ENCODE measurements at regions not wholly inside any gene's neighbourhood (a gene's known extent, or its start where the extent isn't known, plus 50 kb on each side); places are given as distances from the start of the nearest gene placed in this dataset.
"Not testable (repeated sequence)": the region's sequence is repeated elsewhere in the genome, so short reads cannot be mapped to it uniquely, and the experiment has no call there.

DNA sequence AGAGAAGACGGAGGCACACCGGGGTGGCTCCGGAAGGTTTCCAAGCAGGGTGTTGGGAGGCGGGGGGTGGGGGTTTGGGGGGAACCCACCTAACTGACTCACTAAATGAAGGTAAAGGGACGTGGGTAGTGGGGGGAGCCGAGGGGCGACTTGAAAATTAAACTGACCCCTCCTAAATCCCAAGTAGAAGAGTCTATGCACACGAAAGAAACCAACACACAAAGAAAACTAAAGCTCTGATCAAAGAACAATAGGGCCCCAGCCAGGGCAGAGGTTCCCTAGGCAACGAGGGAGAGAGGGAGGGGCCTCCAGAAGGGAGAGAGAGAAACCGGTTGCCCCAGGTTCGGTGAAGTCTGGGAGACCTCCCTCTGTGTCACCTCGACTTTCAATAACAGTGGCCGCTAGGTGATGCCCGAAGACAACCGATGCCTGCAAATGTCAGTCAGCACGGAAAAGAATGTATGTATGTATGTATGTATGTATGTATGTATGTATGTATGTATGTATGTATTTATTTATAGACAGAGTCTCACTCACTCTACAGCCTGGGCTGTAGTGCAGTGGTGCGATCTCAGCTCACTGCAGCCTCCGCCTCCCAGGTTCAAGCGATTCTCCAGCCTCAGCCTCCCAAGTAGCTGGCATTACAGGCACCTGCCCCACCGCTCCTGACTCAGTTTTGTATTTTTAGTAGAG is 106.7 kb upstream of the ANKRD30BL start:
- peak overlapping the region; percentile 32 to 37 for H3K4me3 ChIP-seq
- TF ChIP-seq, protein P1, sequence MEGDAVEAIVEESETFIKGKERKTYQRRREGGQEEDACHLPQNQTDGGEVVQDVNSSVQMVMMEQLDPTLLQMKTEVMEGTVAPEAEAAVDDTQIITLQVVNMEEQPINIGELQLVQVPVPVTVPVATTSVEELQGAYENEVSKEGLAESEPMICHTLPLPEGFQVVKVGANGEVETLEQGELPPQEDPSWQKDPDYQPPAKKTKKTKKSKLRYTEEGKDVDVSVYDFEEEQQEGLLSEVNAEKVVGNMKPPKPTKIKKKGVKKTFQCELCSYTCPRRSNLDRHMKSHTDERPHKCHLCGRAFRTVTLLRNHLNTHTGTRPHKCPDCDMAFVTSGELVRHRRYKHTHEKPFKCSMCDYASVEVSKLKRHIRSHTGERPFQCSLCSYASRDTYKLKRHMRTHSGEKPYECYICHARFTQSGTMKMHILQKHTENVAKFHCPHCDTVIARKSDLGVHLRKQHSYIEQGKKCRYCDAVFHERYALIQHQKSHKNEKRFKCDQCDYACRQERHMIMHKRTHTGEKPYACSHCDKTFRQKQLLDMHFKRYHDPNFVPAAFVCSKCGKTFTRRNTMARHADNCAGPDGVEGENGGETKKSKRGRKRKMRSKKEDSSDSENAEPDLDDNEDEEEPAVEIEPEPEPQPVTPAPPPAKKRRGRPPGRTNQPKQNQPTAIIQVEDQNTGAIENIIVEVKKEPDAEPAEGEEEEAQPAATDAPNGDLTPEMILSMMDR (IDR thresholded peaks at IDR 0.05): peak in 2 of 3 experiments; percentile 33 to 40
- H3K9me3 ChIP-seq; intact Hi-C loops (cut with DNase I); H3K36me3 ChIP-seq; DNase-seq (ENCODE audit: extremely low spot score in 2 of 2); H3K27ac ChIP-seq; H3K4me1 ChIP-seq; H3K27me3 ChIP-seq: not testable (repeated sequence)

DNA sequence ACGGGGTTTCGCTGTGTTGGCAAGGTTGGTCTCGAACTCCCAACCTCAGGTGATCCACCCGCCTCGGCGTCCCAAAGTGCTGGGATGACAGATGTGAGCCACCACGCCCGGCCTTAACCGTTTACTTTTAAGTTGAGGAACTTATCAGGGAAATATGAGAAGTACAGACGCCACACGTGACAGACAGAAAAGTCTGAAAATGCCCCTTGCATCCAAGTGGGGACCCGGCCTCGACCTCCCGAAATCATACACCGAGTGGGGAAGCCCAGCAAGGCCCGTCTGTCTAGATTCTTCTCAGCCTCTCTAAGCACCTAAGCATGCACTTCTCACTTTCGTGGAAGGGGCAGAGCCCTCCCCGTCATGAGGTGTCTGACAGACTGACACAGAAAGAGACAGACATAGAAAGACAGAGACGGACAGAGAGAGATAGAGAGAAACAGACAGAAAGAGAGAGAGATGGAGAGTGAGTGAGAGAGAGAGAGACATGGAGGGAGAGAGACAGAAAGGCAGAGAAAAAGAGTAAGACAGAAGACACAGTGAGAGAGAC is 107.3 kb upstream of the ANKRD30BL start:
- TF ChIP-seq POLR2A (IDR thresholded peaks at IDR 0.05): no peak
- TF ChIP-seq, protein P1 (IDR thresholded peaks at IDR 0.05): no peak
- no peak for TF ChIP-seq POLR2AphosphoS5 (IDR thresholded peaks at IDR 0.05; ENCODE audit: insufficient read depth in 1 of 2, low read depth in 1 of 2)
- no peaks in the 10 kb centered on the region for H3K27me3 ChIP-seq
- H3K27ac ChIP-seq: no peak overlapping the region
- H3K4me3 ChIP-seq: no peak overlapping the region
- intact Hi-C loops (cut with DNase I): no loop called here
- H3K36me3 ChIP-seq: no peaks in the 10 kb centered on the region
- no peaks in the 10 kb centered on the region for H3K4me1 ChIP-seq
- H3K9me3 ChIP-seq: no peaks in the 10 kb centered on the region
- DNase-seq (ENCODE audit: extremely low spot score in 2 of 2): no peak

DNA sequence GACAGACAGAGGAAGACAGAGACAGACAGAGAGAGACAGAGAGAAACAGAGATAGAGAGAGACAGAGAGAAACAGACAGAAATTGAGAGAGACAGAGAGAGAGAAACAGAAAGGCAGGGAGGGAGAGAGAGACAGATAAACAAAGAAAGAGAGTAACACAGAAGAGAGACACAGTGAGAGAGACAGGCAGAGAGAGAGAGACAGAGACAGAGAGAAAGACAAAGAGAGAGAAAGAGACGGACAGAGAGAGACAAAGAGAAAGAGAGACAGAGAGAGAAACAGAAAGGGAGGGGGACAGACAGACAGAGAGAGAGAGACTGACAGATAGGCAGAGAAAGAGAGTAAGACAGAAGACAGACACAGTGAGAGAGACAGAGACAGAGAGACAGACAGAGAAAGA is 108.5 kb upstream of the ANKRD30BL start:
- Histone ChIP-seq H3K4me1 (no peaks in the 10 kb centered on the region), H3K36me3 (no peaks in the 10 kb centered on the region), H3K27ac (no peak overlapping the region), H3K9me3 (no peaks in the 10 kb centered on the region), H3K4me3 (no peak overlapping the region), H3K27me3 (no peaks in the 10 kb centered on the region)
- DNase-seq (ENCODE audit: extremely low spot score in 2 of 2): no peak
- TF ChIP-seq POLR2A (IDR thresholded peaks at IDR 0.05) (no peak), POLR2AphosphoS5 (IDR thresholded peaks at IDR 0.05; ENCODE audit: insufficient read depth in 1 of 2, low read depth in 1 of 2) (no peak)
- TF ChIP-seq, protein P1 (IDR thresholded peaks at IDR 0.05): no peak
- intact Hi-C loops (cut with DNase I): no loop called here

DNA sequence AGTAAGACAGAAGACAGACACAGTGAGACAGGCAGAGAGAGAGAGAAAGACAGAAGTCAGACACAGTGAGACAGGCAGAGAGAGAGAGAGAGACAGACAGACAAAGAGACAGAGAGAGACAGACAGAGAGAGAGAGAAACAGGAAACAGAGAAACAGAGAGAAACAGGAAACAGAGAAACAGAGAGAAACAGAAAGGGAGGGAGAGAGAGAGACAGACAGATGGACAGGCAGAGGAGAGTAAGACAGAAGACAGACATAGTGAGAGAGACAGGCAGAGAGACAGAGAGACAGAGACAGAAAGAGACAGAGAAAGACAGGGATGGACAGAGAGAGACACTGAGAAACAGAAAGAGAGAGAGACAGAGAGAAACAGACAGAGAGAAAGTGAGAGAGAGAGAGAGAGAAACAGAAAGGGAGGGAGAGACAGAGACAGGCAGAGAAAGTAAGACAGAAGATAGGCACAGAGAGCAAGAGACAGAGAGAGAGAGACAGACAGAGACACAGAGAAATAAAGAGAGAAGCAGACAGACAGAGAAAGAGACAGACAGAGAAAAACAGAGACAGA is 109.3 kb upstream of the ANKRD30BL start:
- Histone ChIP-seq H3K9me3 (no peaks in the 10 kb centered on the region), H3K4me1 (no peaks in the 10 kb centered on the region), H3K36me3 (no peaks in the 10 kb centered on the region), H3K27me3 (no peaks in the 10 kb centered on the region), H3K4me3 (no peak overlapping the region), H3K27ac (no peak overlapping the region)
- TF ChIP-seq POLR2A (IDR thresholded peaks at IDR 0.05): no peak
- TF ChIP-seq POLR2AphosphoS5 (IDR thresholded peaks at IDR 0.05; ENCODE audit: insufficient read depth in 1 of 2, low read depth in 1 of 2): no peak
- TF ChIP-seq, protein P1 (IDR thresholded peaks at IDR 0.05): no peak
- intact Hi-C loops (cut with DNase I): no loop called here
- DNase-seq (ENCODE audit: extremely low spot score in 2 of 2): no peak

- H3K36me3 ChIP-seq; H3K4me3 ChIP-seq; H3K9me3 ChIP-seq; DNase-seq (ENCODE audit: extremely low spot score in 2 of 2); H3K27ac ChIP-seq; H3K27me3 ChIP-seq; intact Hi-C loops (cut with DNase I); H3K4me1 ChIP-seq: not testable (repeated sequence)
Observed at GRCh38 chr2:132271794-132272193, 110.0 kb upstream of the ANKRD30BL start.

Data from vagina (tissue), 2 donors.